ENCODE measurements at regions not wholly inside any gene's neighbourhood (a gene's known extent, or its start where the extent isn't known, plus 50 kb on each side); places are given as distances from the start of the nearest gene placed in this dataset.
A peak's percentile ranks its signal among the peaks of the same experiment; 100 is the strongest.

DNA sequence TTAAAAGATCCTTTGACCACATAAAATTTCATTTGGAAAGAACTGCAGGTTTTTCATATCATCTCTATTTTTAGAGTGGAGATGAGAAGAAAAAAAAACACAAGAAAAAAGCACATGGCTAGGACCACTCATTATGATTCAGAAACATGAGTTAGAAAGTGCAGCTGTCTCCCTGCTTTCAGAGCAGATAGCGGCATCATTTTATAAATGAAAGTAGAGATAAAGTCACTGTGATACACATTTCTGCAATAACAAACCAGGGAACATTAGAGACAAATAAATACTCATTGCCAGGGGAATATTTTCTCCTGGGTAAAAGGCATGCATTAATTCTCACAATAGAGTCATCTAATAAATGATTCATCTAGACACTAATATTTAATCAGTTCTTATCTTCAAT is 87.5 kb upstream of the PLPPR4 start:
- Mint-ChIP-seq H3K9me3 (no peaks in the 10 kb centered on the region), H3K36me3 (ENCODE audit: low read depth) (no peaks in the 10 kb centered on the region), H3K27ac (no peak overlapping the region), H3K4me1 (no peaks in the 10 kb centered on the region), H3K27me3 (peaks cover 2% of the 10 kb centered on the region), H3K4me3 (no peak overlapping the region)
- DNase-seq, result no peak
- ChIA-PET POLR2A (no interaction called here), CTCF (no interaction called here)

- Mint-ChIP-seq H3K9me3 (no peaks in the 10 kb centered on the region), H3K27me3 (peaks cover 2% of the 10 kb centered on the region), H3K27ac (no peak overlapping the region), H3K4me3 (no peak overlapping the region), H3K36me3 (ENCODE audit: low read depth) (no peaks in the 10 kb centered on the region), H3K4me1 (no peaks in the 10 kb centered on the region)
- DNase-seq, result no peak
- ChIA-PET CTCF (no interaction called here), POLR2A (no interaction called here)
These were observed 86.8 kb upstream of the PLPPR4 start for GRCh38 chr1:99177465-99177864.

- ChIA-PET CTCF (no interaction called here), POLR2A (no interaction called here)
- peaks cover 2% of the 10 kb centered on the region for H3K27me3 Mint-ChIP-seq
- H3K36me3 Mint-ChIP-seq (ENCODE audit: low read depth), result no peaks in the 10 kb centered on the region
- peak; percentile 75 for DNase-seq
- no peak overlapping the region for H3K4me3 Mint-ChIP-seq
- H3K9me3 Mint-ChIP-seq, result no peaks in the 10 kb centered on the region
- H3K27ac Mint-ChIP-seq, result no peak overlapping the region
- H3K4me1 Mint-ChIP-seq, result no peaks in the 10 kb centered on the region
These were observed 83.9 kb upstream of the PLPPR4 start for GRCh38 chr1:99180343-99180808.

- ChIA-PET CTCF (no interaction called here), POLR2A (no interaction called here)
- H3K9me3 Mint-ChIP-seq, result no peaks in the 10 kb centered on the region
- no peaks in the 10 kb centered on the region for H3K4me1 Mint-ChIP-seq
- no peak overlapping the region for H3K27ac Mint-ChIP-seq
- no peaks in the 10 kb centered on the region for H3K36me3 Mint-ChIP-seq (ENCODE audit: low read depth)
- no peak overlapping the region for H3K4me3 Mint-ChIP-seq
- peaks cover 2% of the 10 kb centered on the region for H3K27me3 Mint-ChIP-seq
- no peak for DNase-seq
These were observed 83.4 kb upstream of the PLPPR4 start for GRCh38 chr1:99180915-99181314.

- Mint-ChIP-seq H3K4me1 (no peaks in the 10 kb centered on the region), H3K36me3 (ENCODE audit: low read depth) (no peaks in the 10 kb centered on the region), H3K9me3 (no peaks in the 10 kb centered on the region), H3K27me3 (no peaks in the 10 kb centered on the region), H3K4me3 (no peak overlapping the region), H3K27ac (no peak overlapping the region)
- CTCF ChIA-PET, result interaction anchor here (0.7 kb wide), 1 partner anchor 63 kb away, joined by 3 read pairs; no protein-coding TSS in a partner anchor
- DNase-seq, result no peak
- POLR2A ChIA-PET, result no interaction called here
These were observed 82.4 kb upstream of the PLPPR4 start for GRCh38 chr1:99181892-99182291.

DNA sequence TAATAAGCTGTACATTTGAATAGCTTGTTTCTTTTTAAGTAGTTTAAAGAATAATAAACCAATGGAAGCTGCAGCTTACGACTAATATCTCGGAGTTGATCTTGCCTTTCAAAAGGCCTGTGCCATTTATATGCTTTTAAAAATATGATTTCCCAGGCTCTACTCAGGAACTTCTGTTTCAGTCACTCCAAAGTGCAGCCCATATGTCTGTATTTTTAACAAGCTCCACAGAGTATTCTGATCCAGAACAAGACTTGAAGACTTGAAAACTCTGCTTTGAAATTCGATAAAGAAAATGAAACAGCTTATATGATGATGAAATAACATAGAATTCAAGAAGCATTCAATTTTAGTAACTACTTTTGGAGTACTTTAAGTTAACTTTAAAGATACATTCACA is 79.1 kb upstream of the PLPPR4 start:
- POLR2A ChIA-PET, result no interaction called here
- CTCF ChIA-PET, result no interaction called here
- no peaks in the 10 kb centered on the region for H3K36me3 Mint-ChIP-seq (ENCODE audit: low read depth)
- no peaks in the 10 kb centered on the region for H3K4me1 Mint-ChIP-seq
- no peaks in the 10 kb centered on the region for H3K27me3 Mint-ChIP-seq
- H3K9me3 Mint-ChIP-seq, result no peaks in the 10 kb centered on the region
- no peak overlapping the region for H3K4me3 Mint-ChIP-seq
- no peak overlapping the region for H3K27ac Mint-ChIP-seq
- no peak for DNase-seq

- Mint-ChIP-seq H3K27ac (no peak overlapping the region), H3K4me1 (no peaks in the 10 kb centered on the region), H3K9me3 (no peaks in the 10 kb centered on the region), H3K27me3 (peaks cover 3% of the 10 kb centered on the region), H3K36me3 (ENCODE audit: low read depth) (no peaks in the 10 kb centered on the region), H3K4me3 (no peak overlapping the region)
- POLR2A ChIA-PET, result no interaction called here
- no peak for DNase-seq
- CTCF ChIA-PET, result interaction anchor here (0.6 kb wide), 1 partner anchor 41 kb away, joined by 3 read pairs; no protein-coding TSS in a partner anchor
These were observed 70.9 kb upstream of the PLPPR4 start for GRCh38 chr1:99193431-99193830.

DNA sequence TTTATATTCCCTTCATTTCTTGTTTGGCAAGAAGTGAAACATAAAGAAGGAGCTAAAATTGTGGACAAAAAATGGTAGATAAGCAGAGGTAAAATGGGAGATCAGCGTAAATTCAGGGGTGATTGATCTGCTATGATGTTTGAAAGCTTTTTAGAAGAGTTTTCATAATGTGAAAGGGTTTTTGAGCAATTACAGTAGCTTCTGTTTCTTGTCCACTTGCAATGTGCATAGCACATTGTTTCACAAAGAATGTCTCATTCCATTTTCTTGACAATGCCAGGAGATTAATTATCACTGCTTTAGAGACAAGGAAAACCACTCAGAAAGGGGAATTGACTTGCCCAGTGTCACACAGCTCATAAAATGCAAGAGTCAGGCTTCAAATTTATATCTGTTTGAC is 65.9 kb upstream of the PLPPR4 start:
- peaks cover 2% of the 10 kb centered on the region for H3K27me3 Mint-ChIP-seq
- H3K4me3 Mint-ChIP-seq, result no peak overlapping the region
- ChIA-PET POLR2A (no interaction called here), CTCF (no interaction called here)
- no peaks in the 10 kb centered on the region for H3K36me3 Mint-ChIP-seq (ENCODE audit: low read depth)
- H3K9me3 Mint-ChIP-seq, result no peaks in the 10 kb centered on the region
- H3K27ac Mint-ChIP-seq, result no peak overlapping the region
- H3K4me1 Mint-ChIP-seq, result no peaks in the 10 kb centered on the region
- DNase-seq, result no peak

DNA sequence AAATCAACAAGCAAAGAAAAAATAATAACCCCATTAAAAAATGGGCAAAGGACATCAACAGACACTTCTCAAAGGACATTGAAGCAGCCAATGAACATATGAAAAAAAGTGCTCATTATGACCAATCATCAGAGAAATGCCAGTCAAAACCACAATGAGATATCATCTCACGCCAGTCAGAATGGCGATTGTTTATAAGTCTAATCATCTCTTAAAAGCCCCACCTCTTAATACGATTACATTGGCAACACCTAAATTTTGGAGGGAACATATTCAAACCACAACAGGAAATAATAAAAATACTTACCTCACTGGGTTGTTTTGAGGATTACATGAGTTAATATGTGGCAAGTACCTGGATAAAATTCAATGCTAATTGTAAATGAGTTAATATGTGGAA is 57.1 kb upstream of the PLPPR4 start:
- Mint-ChIP-seq H3K27ac (no peak overlapping the region), H3K9me3 (no peaks in the 10 kb centered on the region), H3K27me3 (peaks cover 1% of the 10 kb centered on the region), H3K4me3 (no peak overlapping the region), H3K36me3 (ENCODE audit: low read depth) (no peaks in the 10 kb centered on the region), H3K4me1 (no peaks in the 10 kb centered on the region)
- ChIA-PET CTCF (no interaction called here), POLR2A (no interaction called here)
- DNase-seq, result no peak
